NOMO-1 treated with DMSO at 0.1 percent for 48 hours (cell line): ENCODE measurements at regions not wholly inside any gene's neighbourhood (a gene's known extent, or its start where the extent isn't known, plus 50 kb on each side); places are given as distances from the start of the nearest gene placed in this dataset.
A peak's percentile ranks its signal among the peaks of the same experiment; 100 is the strongest.
"Not testable (repeated sequence)": the region's sequence is repeated elsewhere in the genome, so short reads cannot be mapped to it uniquely, and the experiment has no call there.

ENCODE experiments used
- DNase-seq: peaks from one replicate; lab custom pipeline; 2025; ENCODE audit not compliant: unreplicated experiment; lab: John Stamatoyannopoulos, UW

- DNase-seq: no peak
Measured at GRCh38 chr3:72081471-72082185, 296.7 kb upstream of the PROK2 start.

GRCh38 chr3:72080800-72081199, 295.9 kb upstream of the PROK2 start:
- no peak for DNase-seq

- DNase-seq: no peak
Measured at GRCh38 chr3:72080095-72080494, 295.1 kb upstream of the PROK2 start.

GRCh38 chr3:72079369-72079872, 294.5 kb upstream of the PROK2 start:
- DNase-seq: no peak

- no peak for DNase-seq
Measured at GRCh38 chr3:72078676-72079368, 293.9 kb upstream of the PROK2 start.

GRCh38 chr3:72077473-72078259, 292.7 kb upstream of the PROK2 start:
- peak; percentile 73 for DNase-seq

- DNase-seq: not testable (repeated sequence)
Measured at GRCh38 chr3:72075848-72076247, 290.9 kb upstream of the PROK2 start.

- DNase-seq: no peak
Measured at GRCh38 chr3:72071624-72072023, 286.7 kb upstream of the PROK2 start.

GRCh38 chr3:72070005-72070404, 285.1 kb upstream of the PROK2 start:
- DNase-seq: no peak

GRCh38 chr3:72069543-72069942, 284.6 kb upstream of the PROK2 start:
- no peak for DNase-seq

GRCh38 chr3:72068621-72069020, 283.7 kb upstream of the PROK2 start:
- DNase-seq: no peak

- no peak for DNase-seq
Measured at GRCh38 chr3:72067721-72068120, 282.8 kb upstream of the PROK2 start.

GRCh38 chr3:72065872-72066641, 281.1 kb upstream of the PROK2 start:
- DNase-seq: no peak

GRCh38 chr3:72065236-72065635, 280.3 kb upstream of the PROK2 start:
- DNase-seq: no peak

GRCh38 chr3:72064727-72065126, 279.8 kb upstream of the PROK2 start:
- not testable (repeated sequence) for DNase-seq

- DNase-seq: no peak
Measured at GRCh38 chr3:72062017-72062416, 277.1 kb upstream of the PROK2 start.

GRCh38 chr3:72060447-72061034, 275.6 kb upstream of the PROK2 start:
- no peak for DNase-seq

GRCh38 chr3:72058493-72059081, 273.6 kb upstream of the PROK2 start:
- DNase-seq: no peak

GRCh38 chr3:72055436-72055835, 270.5 kb upstream of the PROK2 start:
- DNase-seq: no peak

- DNase-seq: no peak
Measured at GRCh38 chr3:72054976-72055375, 270.0 kb upstream of the PROK2 start.
